Lower leg skin (tissue), 3 donors: ENCODE measurements at regions not wholly inside any gene's neighbourhood (a gene's known extent, or its start where the extent isn't known, plus 50 kb on each side); places are given as distances from the start of the nearest gene placed in this dataset.

Experiments used
- POLR2A ChIP-seq, 2 donors: fragments of 450-650 bp; IDR thresholded peaks; one replicate each; pipeline ENCODE4 v1.6.1; 2016 to 2017; ENCODE audit warnings: antibody characterized with exemption in 2 of 2, mild to moderate bottlenecking in 1 of 2, moderate library complexity in 1 of 2
- TF ChIP-seq, protein P1 (sequence below), 3 donors: fragments of 450-650 bp; IDR thresholded peaks; one replicate each; pipeline ENCODE4 v1.5.1; 2016; ENCODE audit warnings: antibody characterized with exemption in 3 of 3, mild to moderate bottlenecking in 3 of 3, moderate library complexity in 2 of 3

DNA sequence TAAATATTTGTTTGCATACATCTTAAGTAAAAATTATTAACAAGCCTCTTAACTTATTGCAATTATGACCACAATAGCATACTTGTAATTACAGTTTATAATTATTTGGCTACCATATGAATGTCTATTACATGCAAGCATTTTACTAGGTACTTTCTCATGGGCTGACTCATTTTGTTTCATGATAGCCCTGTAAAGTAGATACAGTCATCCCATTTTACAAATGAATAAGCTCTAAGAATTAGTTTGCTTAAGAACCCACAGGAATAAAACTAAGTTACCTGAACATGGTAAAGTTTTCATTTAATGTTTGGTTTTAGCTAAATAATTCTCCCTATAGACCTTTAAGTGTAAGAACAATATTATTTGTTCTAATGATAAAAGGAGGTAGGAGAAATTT lies 126.6 kb upstream of the IZUMO3 start:
- TF ChIP-seq, protein P1, sequence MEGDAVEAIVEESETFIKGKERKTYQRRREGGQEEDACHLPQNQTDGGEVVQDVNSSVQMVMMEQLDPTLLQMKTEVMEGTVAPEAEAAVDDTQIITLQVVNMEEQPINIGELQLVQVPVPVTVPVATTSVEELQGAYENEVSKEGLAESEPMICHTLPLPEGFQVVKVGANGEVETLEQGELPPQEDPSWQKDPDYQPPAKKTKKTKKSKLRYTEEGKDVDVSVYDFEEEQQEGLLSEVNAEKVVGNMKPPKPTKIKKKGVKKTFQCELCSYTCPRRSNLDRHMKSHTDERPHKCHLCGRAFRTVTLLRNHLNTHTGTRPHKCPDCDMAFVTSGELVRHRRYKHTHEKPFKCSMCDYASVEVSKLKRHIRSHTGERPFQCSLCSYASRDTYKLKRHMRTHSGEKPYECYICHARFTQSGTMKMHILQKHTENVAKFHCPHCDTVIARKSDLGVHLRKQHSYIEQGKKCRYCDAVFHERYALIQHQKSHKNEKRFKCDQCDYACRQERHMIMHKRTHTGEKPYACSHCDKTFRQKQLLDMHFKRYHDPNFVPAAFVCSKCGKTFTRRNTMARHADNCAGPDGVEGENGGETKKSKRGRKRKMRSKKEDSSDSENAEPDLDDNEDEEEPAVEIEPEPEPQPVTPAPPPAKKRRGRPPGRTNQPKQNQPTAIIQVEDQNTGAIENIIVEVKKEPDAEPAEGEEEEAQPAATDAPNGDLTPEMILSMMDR (IDR thresholded peaks at IDR 0.05) = no peak
- no peak for TF ChIP-seq POLR2A (IDR thresholded peaks at IDR 0.05)
